DOHH2 (cell line): ENCODE measurements at regions not wholly inside any gene's neighbourhood (a gene's known extent, or its start where the extent isn't known, plus 50 kb on each side); places are given as distances from the start of the nearest gene placed in this dataset.

Experiments
- CTCF ChIP-seq: fragments of 200-600 bp; sonication (generic); IDR thresholded peaks from one replicate; pipeline ENCODE4 v1.5.1; 2014; ENCODE audit warnings: antibody characterized with exemption, mild to moderate bottlenecking, low read depth, low read length; ENCODE audit not compliant: poor library complexity, severe bottlenecking
- EZH2phosphoT487 ChIP-seq: fragments of 200-600 bp; sonication (generic); IDR thresholded peaks from 2 replicates; pipeline ENCODE4 v1.6.1; 2017; ENCODE audit warnings: borderline replicate concordance, mild to moderate bottlenecking, antibody characterized with exemption, low read length, moderate library complexity, mixed read lengths

- no peak for TF ChIP-seq CTCF
- no peak for TF ChIP-seq EZH2phosphoT487
These were observed 446.1 kb upstream of the TMEM132C start for GRCh38 chr12:127820846-127821245.
